CD14-positive monocyte (primary cell): ENCODE measurements at regions not wholly inside any gene's neighbourhood (a gene's known extent, or its start where the extent isn't known, plus 50 kb on each side); places are given as distances from the start of the nearest gene placed in this dataset.

Experiments
- DNase-seq, 3 donors: peaks; one replicate each; pipeline ENCODE4 v3.0.0-alpha.2; 2011 to 2022
- H2AFZ ChIP-seq: 2 replicates; pipeline ENCODE4 v1.6.0; 2012; ENCODE audit warnings: mild to moderate bottlenecking, low read depth, low read length, inconsistent platforms; ENCODE audit not compliant: insufficient read depth, poor library complexity, severe bottlenecking
- H3K27ac ChIP-seq, 2 donors: 1 replicate in 1 of 2; 2 replicates in 1 of 2; pipeline ENCODE4 v1.5.1; 2012 to 2013; ENCODE audit warnings: low read length in 2 of 2, control low read depth in 1 of 2, inconsistent platforms in 1 of 2, low read depth in 1 of 2, mild to moderate bottlenecking in 1 of 2
- H3K27me3 ChIP-seq, 2 donors: one replicate each; pipeline versions ENCODE4 v1.6.0 to v1.6.1; 2011 to 2013; ENCODE audit warnings: low read length in 2 of 2; ENCODE audit not compliant: control insufficient read depth in 2 of 2, insufficient read depth in 2 of 2
- H3K36me3 ChIP-seq, 2 donors: replicated peaks in 1 of 2; 1 replicate in 1 of 2; 2 replicates in 1 of 2; pipeline versions ENCODE4 v1.5.1 to v1.6.1; 2012 to 2013; ENCODE audit warnings: low read length in 2 of 2, control low read depth in 1 of 2, inconsistent platforms in 1 of 2, mild to moderate bottlenecking in 1 of 2; ENCODE audit not compliant: insufficient read depth in 2 of 2, control insufficient read depth in 1 of 2
- H3K4me1 ChIP-seq, 2 donors: 1 replicate in 1 of 2; 2 replicates in 1 of 2; pipeline versions ENCODE4 v1.5.1 to v1.6.1; 2012 to 2013; ENCODE audit warnings: low read length in 2 of 2, control low read depth in 1 of 2, inconsistent platforms in 1 of 2, mild to moderate bottlenecking in 1 of 2, moderate library complexity in 1 of 2; ENCODE audit not compliant: insufficient read depth in 2 of 2, control insufficient read depth in 1 of 2
- H3K4me2 ChIP-seq: replicated peaks from 2 replicates; pipeline ENCODE3; 2012; ENCODE audit warnings: low read length, moderate library complexity, mild to moderate bottlenecking; ENCODE audit not compliant: poor library complexity, severe bottlenecking; ENCODE audit errors: extremely low read depth
- H3K4me3 ChIP-seq, 3 experiments: fragments of 200-600 bp in 1 of 3; sonication (generic) in 1 of 3; replicated peaks in 1 of 3; 1 replicate in 2 of 3; 2 replicates in 1 of 3; pipeline ENCODE4 v1.5.1; 2011 to 2013; ENCODE audit warnings: low read length in 3 of 3, mild to moderate bottlenecking in 3 of 3, control low read depth in 2 of 3, low read depth in 2 of 3, inconsistent platforms in 1 of 3, moderate library complexity in 1 of 3
- H3K79me2 ChIP-seq: 2 replicates; pipeline ENCODE4 v1.6.0; 2012; ENCODE audit warnings: mild to moderate bottlenecking, control low read depth, inconsistent platforms, low read length, moderate library complexity; ENCODE audit not compliant: insufficient read depth
- H3K9ac ChIP-seq: 2 replicates; pipeline ENCODE4 v1.6.0; 2017; ENCODE audit warnings: low read length, mild to moderate bottlenecking; ENCODE audit not compliant: insufficient read depth, poor library complexity, severe bottlenecking
- H3K9me3 ChIP-seq, 2 donors: replicated peaks in 1 of 2; 1 replicate in 1 of 2; 2 replicates in 1 of 2; pipeline versions ENCODE4 v1.5.1 to v1.6.1; 2012 to 2013; ENCODE audit warnings: low read length in 2 of 2, control low read depth in 1 of 2; ENCODE audit not compliant: control insufficient read depth in 1 of 2, insufficient read depth in 1 of 2
- H4K20me1 ChIP-seq: 2 replicates; pipeline ENCODE4 v1.6.0; 2012; ENCODE audit warnings: mild to moderate bottlenecking, low read length, control low read depth, moderate library complexity; ENCODE audit not compliant: insufficient read depth
- H3K27ac Mint-ChIP-seq, 7 donors: one replicate each; pipeline ENCODE4 v1.8.0; 2020; ENCODE audit warnings: mild to moderate bottlenecking in 7 of 7, mixed read lengths in 7 of 7, moderate library complexity in 6 of 7, inconsistent platforms in 2 of 7
- H3K27me3 Mint-ChIP-seq, 3 donors: one replicate each; pipeline ENCODE4 v1.8.0; 2021 to 2022; ENCODE audit warnings: low read depth in 3 of 3, mild to moderate bottlenecking in 3 of 3, mixed read lengths in 3 of 3, moderate library complexity in 3 of 3, inconsistent platforms in 1 of 3
- H3K36me3 Mint-ChIP-seq, 2 donors: one replicate each; pipeline ENCODE4 v1.8.0; 2020; ENCODE audit warnings: mixed read lengths in 2 of 2, inconsistent platforms in 1 of 2, mild to moderate bottlenecking in 1 of 2
- H3K4me1 Mint-ChIP-seq: one replicate; pipeline ENCODE4 v1.8.0; 2020; ENCODE audit warnings: mild to moderate bottlenecking, mixed read lengths
- H3K4me3 Mint-ChIP-seq, 2 donors: one replicate each; pipeline ENCODE4 v1.8.0; 2020; ENCODE audit warnings: mild to moderate bottlenecking in 2 of 2, mixed read lengths in 2 of 2, moderate library complexity in 1 of 2
- H3K9me3 Mint-ChIP-seq, 7 donors: one replicate each; pipeline ENCODE4 v1.8.0; 2020 to 2022; ENCODE audit warnings: mixed read lengths in 7 of 7, mild to moderate bottlenecking in 6 of 7, moderate library complexity in 6 of 7, inconsistent platforms in 2 of 7
- CTCF ChIP-seq: fragments of 200-600 bp; IDR thresholded peaks from one replicate; pipeline ENCODE4 v1.8.0; 2022; ENCODE audit warnings: antibody characterized with exemption, mild to moderate bottlenecking
- WGBS: methylation state at CpG from one replicate; pipeline ENCODE4 v1.1.5; 2013; ENCODE audit warnings: missing lambda C conversion rate; ENCODE audit not compliant: insufficient coverage; 5-methylcytosine and 5-hydroxymethylcytosine counted together
- intact Hi-C, 2 donors: fragments of 100-400 bp; cut with micrococcal nuclease; formaldehyde crosslinking; loops; one replicate each; pipeline versions ENCODE4 v1.15.0 to v1.15.1; 2023

GRCh38 chr15:87609474-87609873 lies 647.1 kb downstream of the NTRK3 start:
- H2AFZ ChIP-seq, result no peak overlapping the region
- no peak overlapping the region for H3K4me3 ChIP-seq
- H3K79me2 ChIP-seq, result no peaks in the 10 kb centered on the region
- no peak for TF ChIP-seq CTCF
- H4K20me1 ChIP-seq, result no peaks in the 10 kb centered on the region
- WGBS, result no CpG with 5 or more reads among the region's 1 CpG
- H3K27ac ChIP-seq, result no peak overlapping the region
- Mint-ChIP-seq H3K4me3 (no peak overlapping the region), H3K27ac (no peak overlapping the region), H3K27me3 (peaks cover 0 to 2% (median 0%) of the 10 kb centered on the region in 3 donors), H3K4me1 (no peaks in the 10 kb centered on the region), H3K9me3 (no peaks in the 10 kb centered on the region), H3K36me3 (no peaks in the 10 kb centered on the region)
- no peak for DNase-seq
- H3K4me1 ChIP-seq, result no peaks in the 10 kb centered on the region
- H3K9ac ChIP-seq, result no peak overlapping the region
- intact Hi-C loops, result no loop called here
- H3K9me3 ChIP-seq, result no peaks in the 10 kb centered on the region
- H3K4me2 ChIP-seq, result no peak overlapping the region
- no peaks in the 10 kb centered on the region for H3K27me3 ChIP-seq
- H3K36me3 ChIP-seq, result no peaks in the 10 kb centered on the region

GRCh38 chr15:87608238-87609028 lies 648.1 kb downstream of the NTRK3 start:
- H3K4me3 ChIP-seq, result no peak overlapping the region
- intact Hi-C loops, result no loop called here
- no peak overlapping the region for H3K27ac ChIP-seq
- H3K9me3 ChIP-seq, result no peaks in the 10 kb centered on the region
- Mint-ChIP-seq H3K27me3 (peaks cover 0 to 2% (median 0%) of the 10 kb centered on the region in 3 donors), H3K27ac (no peak overlapping the region), H3K36me3 (no peaks in the 10 kb centered on the region), H3K4me1 (no peaks in the 10 kb centered on the region), H3K4me3 (no peak overlapping the region), H3K9me3 (no peaks in the 10 kb centered on the region)
- H3K36me3 ChIP-seq, result no peaks in the 10 kb centered on the region
- H2AFZ ChIP-seq, result no peak overlapping the region
- H3K4me1 ChIP-seq, result no peaks in the 10 kb centered on the region
- TF ChIP-seq CTCF, result no peak
- no peaks in the 10 kb centered on the region for H4K20me1 ChIP-seq
- 75% methylated on average over 3 of the region's 6 CpGs for WGBS
- H3K79me2 ChIP-seq, result no peaks in the 10 kb centered on the region
- H3K27me3 ChIP-seq, result no peaks in the 10 kb centered on the region
- no peak overlapping the region for H3K4me2 ChIP-seq
- no peak overlapping the region for H3K9ac ChIP-seq
- DNase-seq, result no peak
